Activated naive CD8-positive, alpha-beta T cell treated with anti-CD3 and anti-CD28 coated beads, Interleukin-2, amount 50 U/mL, for 24 hours (primary cell): ENCODE measurements at regions not wholly inside any gene's neighbourhood (a gene's known extent, or its start where the extent isn't known, plus 50 kb on each side); places are given as distances from the start of the nearest gene placed in this dataset.
"Not testable (repeated sequence)": the region's sequence is repeated elsewhere in the genome, so short reads cannot be mapped to it uniquely, and the experiment has no call there.

Experiments
- ATAC-seq: fragments of 150-1000 bp; cut with Tn5 transposase; one replicate; pipeline ENCODE4 v1.10.0; 2021
- DNase-seq: peaks from one replicate; pipeline ENCODE4 v3.0.0; 2021
- H3K27ac Mint-ChIP-seq: one replicate; pipeline ENCODE4 v1.8.0; 2021; ENCODE audit warnings: mild to moderate bottlenecking, mixed read lengths
- H3K27me3 Mint-ChIP-seq: one replicate; pipeline ENCODE4 v1.8.0; 2021; ENCODE audit warnings: mixed read lengths
- H3K36me3 Mint-ChIP-seq: one replicate; pipeline ENCODE4 v1.8.0; 2021; ENCODE audit warnings: low read depth, mixed read lengths
- H3K4me1 Mint-ChIP-seq: one replicate; pipeline ENCODE4 v1.8.0; 2021; ENCODE audit warnings: mixed read lengths
- H3K4me3 Mint-ChIP-seq: one replicate; pipeline ENCODE4 v1.8.0; 2021; ENCODE audit warnings: mild to moderate bottlenecking, moderate library complexity, mixed read lengths
- H3K9me3 Mint-ChIP-seq: one replicate; pipeline ENCODE4 v1.8.0; 2021; ENCODE audit warnings: mixed read lengths

DNA sequence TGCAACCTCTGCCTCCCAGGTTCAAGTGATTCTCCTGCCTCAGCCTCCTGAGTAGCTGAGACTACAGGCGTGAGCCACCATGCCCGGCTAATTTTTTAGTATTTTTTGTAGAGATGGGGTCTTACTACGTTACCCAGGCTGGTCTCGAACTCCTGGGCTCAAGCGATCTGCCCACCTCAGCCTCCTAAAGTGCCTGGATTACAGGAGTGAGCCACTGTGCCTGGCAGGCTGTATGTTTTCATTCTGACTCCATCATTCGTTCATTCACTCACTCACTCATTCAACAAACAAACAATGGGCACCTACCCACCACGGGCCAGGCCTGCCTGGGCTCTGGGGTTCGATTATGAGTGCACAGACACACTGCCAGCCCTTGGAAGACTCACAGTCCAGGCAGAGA is 197.1 kb downstream of the C9orf50 start:
- peaks cover 21% of the 10 kb centered on the region for H3K4me1 Mint-ChIP-seq
- not testable (repeated sequence) for H3K27me3 Mint-ChIP-seq, H3K36me3 Mint-ChIP-seq, H3K4me3 Mint-ChIP-seq, ATAC-seq, DNase-seq, H3K9me3 Mint-ChIP-seq, H3K27ac Mint-ChIP-seq

DNA sequence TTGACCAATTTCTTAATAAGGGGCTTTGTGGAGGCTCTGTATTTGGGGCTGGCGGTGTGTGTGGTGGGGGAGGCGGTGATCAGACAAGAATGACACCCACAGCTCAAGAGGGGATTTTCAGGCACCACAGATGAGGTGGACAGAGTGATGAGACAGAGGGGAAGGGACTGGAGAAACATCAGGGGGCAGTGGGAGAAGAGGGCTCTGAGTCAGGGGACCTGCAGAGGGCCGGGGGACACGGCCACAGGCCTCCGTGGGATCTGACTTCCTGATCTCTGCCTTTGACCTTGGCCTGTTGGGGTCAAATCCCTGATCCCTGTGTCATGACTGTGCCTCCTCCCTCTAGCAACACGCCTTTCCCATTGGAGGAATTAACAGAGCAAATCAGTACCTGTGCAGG is 197.7 kb downstream of the C9orf50 start:
- Mint-ChIP-seq H3K9me3 (no peaks in the 10 kb centered on the region), H3K4me1 (peaks cover 21% of the 10 kb centered on the region), H3K27me3 (no peaks in the 10 kb centered on the region), H3K36me3 (no peaks in the 10 kb centered on the region), H3K27ac (no peak overlapping the region), H3K4me3 (no peak overlapping the region)
- DNase-seq (no peak), ATAC-seq (no peak)

DNA sequence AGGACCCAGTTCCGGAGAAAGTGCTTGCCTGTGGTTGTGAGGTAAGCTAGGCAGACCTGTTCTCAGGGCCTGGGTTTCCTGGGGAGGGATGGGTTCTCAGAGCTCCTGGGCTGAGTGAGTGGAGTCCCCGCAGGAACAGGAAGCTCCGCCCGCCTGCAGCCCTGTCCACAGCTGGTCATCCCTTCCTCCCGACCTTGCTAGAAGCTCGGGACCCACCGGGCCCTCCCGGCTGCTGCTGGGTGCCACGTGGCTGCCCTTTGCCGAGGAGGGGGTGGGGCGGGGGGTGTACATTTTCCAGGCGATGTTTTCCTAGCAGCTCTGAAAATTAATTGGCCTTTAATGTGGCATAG is 198.1 kb downstream of the C9orf50 start:
- Mint-ChIP-seq H3K36me3 (no peaks in the 10 kb centered on the region), H3K4me3 (no peak overlapping the region), H3K27me3 (no peaks in the 10 kb centered on the region), H3K27ac (no peak overlapping the region), H3K4me1 (peaks cover 21% of the 10 kb centered on the region), H3K9me3 (no peaks in the 10 kb centered on the region)
- DNase-seq = no peak
- peak; percentile 9 for ATAC-seq

DNA sequence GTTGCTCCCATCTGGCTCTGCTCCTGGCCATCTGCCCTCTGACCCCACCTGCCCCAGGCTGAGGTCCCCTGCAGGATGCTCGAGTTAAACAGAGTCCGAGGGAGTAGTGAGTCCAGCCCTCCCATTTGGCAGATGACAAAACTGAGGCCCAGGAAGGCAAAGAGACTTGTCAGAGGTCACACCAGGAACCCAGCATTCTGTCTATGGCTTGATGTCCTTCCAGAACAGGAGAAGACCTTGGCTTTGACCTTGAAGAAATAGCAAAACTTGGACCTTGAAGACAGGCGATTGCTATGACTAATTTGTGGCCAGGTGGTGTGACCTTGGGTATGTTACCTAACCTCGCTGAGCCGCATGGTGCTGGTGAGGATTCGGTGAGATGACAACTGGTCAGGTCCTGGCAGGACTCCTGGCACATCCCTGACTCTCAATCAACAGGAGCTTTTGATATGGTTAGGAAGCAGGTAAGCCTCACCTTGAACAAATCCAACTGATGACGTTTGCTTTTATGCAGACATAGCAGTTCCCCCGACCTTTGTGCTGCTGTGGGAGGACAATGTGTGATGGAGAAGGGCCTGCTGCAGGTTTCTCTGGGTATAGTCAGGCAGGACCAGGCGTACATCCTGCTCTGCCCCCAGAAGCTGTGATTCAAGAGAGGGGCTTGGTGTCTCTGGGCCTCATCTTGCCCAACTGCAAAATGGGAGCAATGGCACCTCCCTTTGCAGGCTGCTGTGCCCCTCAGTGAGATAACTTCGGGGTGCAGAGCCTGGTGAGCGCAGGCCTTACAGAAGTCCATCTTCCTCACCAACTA is 198.7 kb downstream of the C9orf50 start:
- H3K4me3 Mint-ChIP-seq = no peak overlapping the region
- no peaks in the 10 kb centered on the region for H3K36me3 Mint-ChIP-seq
- H3K27me3 Mint-ChIP-seq = no peaks in the 10 kb centered on the region
- H3K27ac Mint-ChIP-seq = no peak overlapping the region
- no peaks in the 10 kb centered on the region for H3K9me3 Mint-ChIP-seq
- ATAC-seq = peak; percentile 48
- DNase-seq = no peak
- H3K4me1 Mint-ChIP-seq = peaks cover 21% of the 10 kb centered on the region

DNA sequence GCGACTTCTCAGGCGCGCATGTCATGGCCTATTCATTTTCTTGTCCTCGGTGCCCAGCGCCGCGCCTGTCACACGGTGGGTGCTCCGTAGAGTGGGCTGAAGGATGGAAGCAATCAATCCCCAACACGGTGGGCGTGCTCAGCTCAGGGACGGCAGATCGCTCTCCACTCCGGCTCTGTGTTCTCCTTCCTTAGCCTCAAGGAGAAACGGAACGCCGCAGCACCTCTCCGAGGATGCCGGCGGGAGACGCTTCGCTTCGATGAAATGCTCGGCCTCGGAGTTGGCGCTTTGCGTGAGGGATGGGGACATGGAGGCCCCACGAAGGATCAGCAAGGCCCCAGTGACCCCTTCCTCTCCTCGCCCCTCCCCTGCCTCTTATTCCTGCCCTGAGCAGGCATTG is 199.5 kb downstream of the C9orf50 start:
- no peaks in the 10 kb centered on the region for H3K9me3 Mint-ChIP-seq
- H3K4me1 Mint-ChIP-seq = peaks cover 26% of the 10 kb centered on the region

DNA sequence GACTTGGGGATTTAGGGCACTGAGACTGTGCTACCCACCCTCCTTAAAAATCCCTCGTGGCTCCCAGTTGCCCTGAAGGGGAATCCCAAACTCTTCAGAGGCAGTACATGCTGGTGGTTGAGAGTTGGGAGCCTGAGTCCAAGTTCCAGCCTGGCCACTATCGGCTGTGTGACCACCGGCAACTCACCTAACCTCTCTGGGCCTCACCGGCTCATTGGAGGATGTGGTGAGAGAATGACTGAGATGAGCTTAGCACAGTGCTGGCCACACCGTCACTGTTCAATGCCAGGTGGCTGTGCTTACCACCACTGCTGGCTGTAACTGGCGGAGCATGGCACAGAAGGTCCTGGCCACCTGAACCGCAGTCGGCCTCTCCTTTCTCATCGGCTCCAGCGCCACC is 200.2 kb downstream of the C9orf50 start:
- no peaks in the 10 kb centered on the region for H3K27me3 Mint-ChIP-seq
- no peak overlapping the region for H3K27ac Mint-ChIP-seq
- no peak overlapping the region for H3K4me3 Mint-ChIP-seq
- ATAC-seq (no peak), DNase-seq (no peak)
- H3K4me1 Mint-ChIP-seq = peaks cover 26% of the 10 kb centered on the region
- no peaks in the 10 kb centered on the region for H3K36me3 Mint-ChIP-seq
- H3K9me3 Mint-ChIP-seq = no peaks in the 10 kb centered on the region

More for the DNA sequence above, 199.5 kb downstream of the C9orf50 start:
- Mint-ChIP-seq H3K36me3 (no peaks in the 10 kb centered on the region), H3K27ac (no peak overlapping the region), H3K27me3 (no peaks in the 10 kb centered on the region), H3K4me3 (no peak overlapping the region)
- ATAC-seq = no peak
- no peak for DNase-seq

DNA sequence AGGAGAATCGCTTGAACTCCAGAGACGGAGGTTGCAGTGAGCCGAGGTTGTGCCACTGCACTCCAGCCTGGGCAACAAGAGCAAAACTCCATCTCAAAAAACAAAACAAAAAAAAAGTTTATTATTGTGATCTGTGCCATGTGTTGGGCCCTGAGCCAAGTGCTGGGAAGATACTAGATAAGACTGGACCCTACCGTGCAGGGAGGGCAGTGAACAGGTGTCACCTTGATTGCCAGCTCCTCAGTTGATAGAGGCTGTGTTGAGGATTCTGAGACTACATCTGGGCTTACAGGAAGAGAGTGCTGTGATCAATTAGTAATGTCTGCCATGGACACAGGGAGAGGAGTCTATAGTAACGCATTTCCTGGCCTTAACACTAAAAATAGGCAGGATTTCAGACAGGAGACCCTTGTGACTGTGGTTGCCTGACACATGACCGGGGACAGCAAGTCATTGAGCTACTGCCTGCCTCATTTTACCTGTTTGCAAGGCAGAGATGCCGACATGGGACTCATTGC is 201.5 kb downstream of the C9orf50 start:
- no peaks in the 10 kb centered on the region for H3K9me3 Mint-ChIP-seq
- H3K36me3 Mint-ChIP-seq = no peaks in the 10 kb centered on the region
- H3K27me3 Mint-ChIP-seq = no peaks in the 10 kb centered on the region
- ATAC-seq = no peak
- H3K4me1 Mint-ChIP-seq = peaks cover 27% of the 10 kb centered on the region
- DNase-seq = no peak
- H3K27ac Mint-ChIP-seq = no peak overlapping the region
- H3K4me3 Mint-ChIP-seq = no peak overlapping the region

DNA sequence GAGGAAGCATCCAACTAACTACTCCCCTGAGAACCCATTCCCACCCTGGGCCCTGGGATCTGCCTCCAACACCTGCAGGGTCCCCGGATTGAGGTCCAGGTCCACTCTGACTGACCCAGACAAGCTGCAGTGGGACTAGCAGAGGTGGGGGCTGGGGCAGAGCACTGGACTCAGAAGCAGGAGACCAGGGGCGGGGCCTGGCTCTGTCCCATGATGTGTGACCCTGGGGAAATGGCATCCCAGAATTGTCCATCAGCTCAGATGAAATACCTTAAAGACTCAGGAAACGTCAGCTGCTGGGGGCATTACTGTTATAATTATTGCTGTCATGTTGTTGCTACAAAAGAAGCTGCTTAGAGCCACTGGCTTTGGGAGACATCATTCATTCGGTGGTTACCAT is 202.4 kb downstream of the C9orf50 start:
- Mint-ChIP-seq H3K36me3 (no peaks in the 10 kb centered on the region), H3K4me3 (no peak overlapping the region), H3K27me3 (no peaks in the 10 kb centered on the region), H3K27ac (no peak overlapping the region), H3K4me1 (peaks cover 29% of the 10 kb centered on the region), H3K9me3 (no peaks in the 10 kb centered on the region)
- DNase-seq (no peak), ATAC-seq (no peak)

DNA sequence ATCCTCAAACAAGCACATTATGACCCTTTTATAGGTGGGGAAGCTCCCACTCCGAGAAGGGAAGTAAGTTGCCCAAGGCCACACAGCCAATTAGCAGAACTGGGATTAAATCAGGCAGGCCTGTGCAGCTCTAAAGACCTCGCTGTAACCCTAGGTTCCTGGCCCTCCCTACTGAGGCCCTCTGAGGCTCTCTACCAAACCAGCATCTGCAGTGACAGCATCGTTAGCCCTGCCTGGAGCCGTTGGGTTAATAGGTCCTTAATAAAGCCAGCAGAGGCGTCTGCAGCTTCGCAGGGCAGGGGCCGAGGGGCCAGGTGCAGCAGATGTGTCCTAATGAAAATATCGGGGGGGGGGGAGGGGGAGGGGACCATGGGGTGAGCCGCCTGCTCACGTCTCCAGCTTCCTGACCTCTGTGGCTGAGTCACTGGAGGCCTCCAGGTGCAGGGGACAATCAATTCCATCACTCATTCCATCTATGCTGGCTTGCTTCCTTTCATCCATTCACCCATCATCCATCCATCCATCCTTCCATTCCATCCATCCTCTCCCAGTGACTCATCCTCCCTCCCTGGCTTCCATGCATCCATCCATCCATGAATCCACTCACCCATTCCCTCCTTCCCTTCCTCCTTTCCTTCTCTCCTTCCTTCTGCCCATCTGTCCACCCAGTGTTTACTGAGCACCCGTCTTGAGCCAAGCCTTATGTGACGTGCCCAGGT is 203.9 kb downstream of the C9orf50 start:
- Mint-ChIP-seq H3K27ac (no peak overlapping the region), H3K4me3 (no peak overlapping the region), H3K27me3 (no peaks in the 10 kb centered on the region), H3K9me3 (no peaks in the 10 kb centered on the region), H3K4me1 (peaks cover 26% of the 10 kb centered on the region), H3K36me3 (no peaks in the 10 kb centered on the region)
- no peak for DNase-seq
- no peak for ATAC-seq

DNA sequence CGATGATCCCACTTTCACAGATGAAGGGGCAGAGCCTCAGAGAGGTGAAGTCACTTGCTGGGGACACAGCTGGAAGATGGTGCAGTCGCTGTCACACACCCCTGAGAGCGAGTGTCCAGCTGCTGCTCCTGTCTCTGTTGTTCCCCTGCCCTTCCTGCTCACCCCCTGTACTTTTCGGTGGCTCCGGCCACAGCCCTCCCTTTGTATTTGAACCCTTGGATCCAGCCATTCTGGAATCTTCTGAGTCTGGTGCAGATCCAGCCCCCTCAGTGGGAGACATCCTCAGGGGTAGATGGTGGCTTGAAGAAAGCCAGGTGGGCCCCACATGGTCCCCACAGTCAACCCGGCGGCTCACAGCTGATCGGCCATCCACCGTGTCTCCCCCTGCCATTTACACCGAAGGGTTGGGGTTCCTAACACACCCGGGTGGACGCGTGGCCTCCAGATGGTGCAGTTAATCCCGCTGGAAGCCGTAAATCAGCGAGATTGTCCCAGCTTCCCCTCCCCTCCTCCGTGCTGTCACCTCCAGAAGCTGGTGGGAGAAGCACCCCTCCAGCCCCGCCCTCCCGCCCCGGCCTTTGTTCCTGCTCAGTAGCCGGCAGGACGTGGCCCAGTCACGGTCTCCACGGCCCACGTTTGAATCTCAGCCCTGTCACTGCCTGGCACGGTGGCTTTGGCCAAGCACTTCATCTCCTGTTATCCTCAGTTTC is 204.8 kb downstream of the C9orf50 start:
- Mint-ChIP-seq H3K4me3 (no peak overlapping the region), H3K36me3 (no peaks in the 10 kb centered on the region), H3K27ac (no peak overlapping the region), H3K9me3 (no peaks in the 10 kb centered on the region), H3K4me1 (peaks cover 21% of the 10 kb centered on the region), H3K27me3 (no peaks in the 10 kb centered on the region)
- ATAC-seq (no peak), DNase-seq (no peak)

DNA sequence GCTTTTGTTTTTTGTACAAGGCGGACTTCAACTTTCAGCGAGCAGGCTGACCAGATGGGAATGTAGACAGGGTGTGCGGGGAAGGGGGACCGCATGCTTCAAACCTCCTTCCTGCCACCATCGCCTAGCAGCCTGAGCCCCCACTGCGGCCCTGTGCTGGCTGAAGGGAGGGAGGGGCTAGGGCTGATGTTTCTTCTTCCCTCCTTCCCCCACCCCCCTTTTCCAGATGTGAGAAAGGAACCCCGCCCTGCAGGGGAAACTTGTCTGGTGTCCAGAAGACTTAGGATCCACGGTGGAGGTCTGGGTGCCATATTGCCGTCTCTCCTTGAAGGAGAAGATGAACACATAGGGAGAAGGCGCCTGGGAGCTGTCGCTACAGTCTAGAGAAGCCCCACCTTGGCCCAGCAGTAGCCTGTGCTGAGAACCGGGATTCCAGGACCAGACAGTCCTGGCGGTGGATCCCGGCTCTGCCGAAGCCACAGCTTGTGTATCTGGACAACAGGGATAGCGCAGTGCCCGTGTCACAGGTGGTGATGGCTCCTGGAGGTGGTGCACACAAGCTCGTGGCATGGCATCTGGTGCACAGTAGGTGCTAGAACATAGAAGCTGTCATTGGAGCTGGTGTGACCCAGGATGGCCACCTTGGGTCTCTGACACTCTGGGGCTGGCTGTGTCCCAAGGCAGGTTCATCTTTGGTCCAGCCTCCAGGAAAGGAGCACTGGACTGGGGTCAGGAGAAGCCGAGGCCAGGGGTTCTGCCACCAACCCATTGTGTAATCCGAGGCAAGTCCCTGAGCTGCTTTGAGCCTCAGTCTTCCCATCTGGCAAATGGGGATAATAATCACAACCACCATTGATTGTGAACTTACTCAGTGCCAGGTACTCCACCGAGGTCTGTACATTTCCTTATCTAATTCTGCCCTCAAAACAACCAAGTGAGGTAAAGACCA is 205.6 kb downstream of the C9orf50 start:
- H3K27ac Mint-ChIP-seq = no peak overlapping the region
- H3K4me3 Mint-ChIP-seq = no peak overlapping the region
- peaks cover 22% of the 10 kb centered on the region for H3K4me1 Mint-ChIP-seq
- peaks cover 6% of the 10 kb centered on the region for H3K9me3 Mint-ChIP-seq
- H3K27me3 Mint-ChIP-seq = no peaks in the 10 kb centered on the region
- DNase-seq (no peak), ATAC-seq (no peak)
- peaks cover 3% of the 10 kb centered on the region for H3K36me3 Mint-ChIP-seq

DNA sequence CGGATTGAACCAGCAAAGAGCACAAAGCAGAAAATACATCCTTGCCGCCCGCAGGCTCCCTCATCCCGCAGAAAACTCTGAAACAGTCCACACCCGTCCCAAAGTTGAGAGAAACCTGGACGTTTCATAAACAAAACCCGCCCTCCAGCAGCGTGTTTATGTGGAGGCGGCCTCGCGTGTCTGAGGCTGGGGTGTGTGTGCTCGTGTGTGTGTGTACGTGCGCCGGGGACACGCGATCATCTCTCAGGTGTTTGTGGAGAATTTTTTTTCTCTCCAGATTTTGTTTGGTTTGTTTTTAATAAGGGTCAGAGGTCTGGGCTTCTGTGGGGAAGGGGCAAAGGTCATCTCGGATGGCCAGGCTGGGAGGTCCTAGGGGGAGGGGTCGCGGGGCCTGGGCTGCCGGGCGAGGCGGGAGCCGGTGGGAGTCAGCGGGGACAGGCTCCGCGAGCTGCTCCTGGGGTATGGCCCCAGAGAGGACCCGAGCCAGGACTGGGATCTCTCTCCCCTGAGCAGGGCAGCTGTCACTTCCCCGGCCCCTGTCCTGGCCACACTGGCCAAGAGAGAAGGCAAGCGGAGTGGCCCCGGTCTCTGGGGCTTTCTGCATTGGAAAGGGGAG is 206.4 kb downstream of the C9orf50 start:
- H3K4me3 Mint-ChIP-seq = peak overlapping the region; percentile 78
- no peaks in the 10 kb centered on the region for H3K27me3 Mint-ChIP-seq
- H3K36me3 Mint-ChIP-seq = peaks cover 3% of the 10 kb centered on the region
- DNase-seq = peak; percentile 39
- peaks cover 12% of the 10 kb centered on the region for H3K9me3 Mint-ChIP-seq
- H3K4me1 Mint-ChIP-seq = peaks cover 22% of the 10 kb centered on the region
- ATAC-seq = no peak
- peak overlapping the region; percentile 95 for H3K27ac Mint-ChIP-seq

DNA sequence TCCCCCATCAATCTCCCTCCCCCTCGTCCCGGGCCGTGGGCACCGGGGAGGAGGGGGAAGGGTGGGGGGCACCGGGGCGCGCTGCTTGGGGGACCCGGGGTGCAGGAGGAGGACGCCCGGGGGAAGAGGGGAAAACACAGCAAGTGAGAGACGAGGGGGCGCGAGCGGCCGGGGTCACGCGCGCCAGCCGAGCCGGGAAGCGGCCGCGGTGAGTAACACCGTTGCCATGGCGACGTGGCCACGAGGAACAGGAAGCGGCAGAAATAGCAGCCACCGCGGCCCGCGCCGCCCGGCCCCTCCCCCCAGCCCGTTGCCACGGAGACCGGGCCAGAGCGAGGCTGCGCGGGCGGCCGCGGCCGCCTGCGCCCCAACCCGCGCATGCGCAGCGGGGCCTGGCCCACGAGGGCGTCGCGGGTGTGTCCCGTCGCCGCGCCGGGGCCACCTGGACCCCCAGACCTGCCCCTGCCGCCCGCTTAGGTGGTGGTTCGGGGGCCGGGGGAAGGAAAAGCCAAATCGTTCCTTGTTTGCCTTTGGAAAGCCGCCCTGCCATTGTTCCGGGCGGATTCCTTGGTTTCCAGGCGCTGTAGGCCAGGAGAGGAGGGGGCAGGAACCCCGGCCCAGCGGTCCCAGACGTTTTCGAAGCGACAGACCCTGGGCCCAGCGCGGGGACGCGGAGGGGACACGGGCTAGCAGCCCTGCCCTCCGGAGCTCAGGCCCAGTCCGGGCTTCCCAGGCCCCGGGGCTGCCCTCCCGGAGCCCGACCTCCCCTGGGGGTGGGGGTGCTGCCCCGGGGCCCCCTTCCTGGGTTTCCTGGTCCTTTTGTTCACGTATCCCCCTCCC is 207.1 kb downstream of the C9orf50 start:
- Mint-ChIP-seq H3K36me3 (peaks cover 3% of the 10 kb centered on the region), H3K27me3 (no peaks in the 10 kb centered on the region), H3K9me3 (peaks cover 12% of the 10 kb centered on the region), H3K4me1 (peaks cover 22% of the 10 kb centered on the region), H3K4me3 (peak overlapping the region; percentile 78), H3K27ac (peak overlapping the region; percentile 95)
- DNase-seq (peak; percentile 100), ATAC-seq (peak; percentile 88)
